Fibroblast of skin of right biceps (primary cell): ENCODE measurements at regions not wholly inside any gene's neighbourhood (a gene's known extent, or its start where the extent isn't known, plus 50 kb on each side); places are given as distances from the start of the nearest gene placed in this dataset.
"Not testable (repeated sequence)": the region's sequence is repeated elsewhere in the genome, so short reads cannot be mapped to it uniquely, and the experiment has no call there.

Experiments
- DNase-seq: peaks from one replicate; pipeline ENCODE4 v3.0.0-alpha.2; 2013

DNA sequence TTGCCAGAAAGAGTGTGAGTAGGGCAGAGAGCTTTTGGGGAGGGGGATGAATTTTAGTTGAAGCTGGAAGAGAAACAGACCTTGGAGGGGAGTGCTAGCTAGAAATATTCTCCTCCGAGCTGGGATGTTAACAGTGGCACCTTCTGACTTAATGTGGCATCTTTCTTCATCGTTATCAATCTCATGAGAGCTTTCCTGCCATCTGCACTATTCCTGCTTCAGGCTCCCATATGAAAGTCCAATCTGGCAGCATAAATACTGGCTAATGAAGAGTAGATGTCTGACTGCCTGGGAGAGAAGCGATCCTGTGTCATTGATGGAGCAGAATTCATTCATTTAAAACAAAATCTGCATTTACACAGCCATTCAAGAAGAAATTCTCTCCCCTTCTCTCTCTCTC lies 284.5 kb downstream of the TMEM38B start:
- no peak for DNase-seq

DNA sequence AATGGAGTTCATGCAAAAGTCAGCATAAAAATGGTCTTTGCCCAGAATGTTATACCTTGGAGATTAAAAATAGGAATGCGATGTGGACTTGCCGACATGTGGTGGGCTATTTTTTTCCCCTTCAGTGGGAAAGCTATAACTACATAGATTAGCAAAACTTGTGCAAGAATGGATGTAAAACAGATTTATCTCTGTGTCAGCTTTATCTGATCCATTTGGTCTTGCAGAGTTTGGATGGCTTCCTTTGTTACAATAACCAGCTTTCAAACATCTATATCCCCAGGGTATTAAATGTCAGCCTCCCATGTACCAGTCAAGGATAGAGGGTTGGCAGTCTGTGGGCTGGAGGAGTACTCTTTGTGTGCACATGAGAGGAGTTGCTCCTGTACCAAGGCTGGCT lies 284.9 kb downstream of the TMEM38B start:
- no peak for DNase-seq

DNA sequence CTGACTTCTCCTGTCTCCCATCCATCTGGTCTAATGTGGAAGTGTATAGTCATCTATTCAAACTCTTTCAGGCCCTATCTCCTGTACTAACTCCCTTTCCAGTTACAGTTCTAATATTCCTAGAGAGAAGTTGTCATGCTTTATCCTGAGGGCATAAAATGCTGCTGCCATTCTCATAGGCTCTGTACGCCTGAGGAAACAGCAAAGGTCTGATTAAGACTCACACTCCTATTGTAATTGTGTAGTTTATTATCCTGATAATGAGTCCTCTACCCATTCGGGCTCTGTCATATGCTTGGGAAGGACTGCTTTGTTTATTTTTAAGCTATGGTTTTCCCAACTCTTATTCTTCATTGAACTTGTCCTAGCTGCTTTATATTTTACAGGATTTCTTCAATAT lies 290.4 kb downstream of the TMEM38B start:
- no peak for DNase-seq

GRCh38 chr9:105993116-105993854 lies 298.9 kb downstream of the TMEM38B start:
- DNase-seq = no peak

DNA sequence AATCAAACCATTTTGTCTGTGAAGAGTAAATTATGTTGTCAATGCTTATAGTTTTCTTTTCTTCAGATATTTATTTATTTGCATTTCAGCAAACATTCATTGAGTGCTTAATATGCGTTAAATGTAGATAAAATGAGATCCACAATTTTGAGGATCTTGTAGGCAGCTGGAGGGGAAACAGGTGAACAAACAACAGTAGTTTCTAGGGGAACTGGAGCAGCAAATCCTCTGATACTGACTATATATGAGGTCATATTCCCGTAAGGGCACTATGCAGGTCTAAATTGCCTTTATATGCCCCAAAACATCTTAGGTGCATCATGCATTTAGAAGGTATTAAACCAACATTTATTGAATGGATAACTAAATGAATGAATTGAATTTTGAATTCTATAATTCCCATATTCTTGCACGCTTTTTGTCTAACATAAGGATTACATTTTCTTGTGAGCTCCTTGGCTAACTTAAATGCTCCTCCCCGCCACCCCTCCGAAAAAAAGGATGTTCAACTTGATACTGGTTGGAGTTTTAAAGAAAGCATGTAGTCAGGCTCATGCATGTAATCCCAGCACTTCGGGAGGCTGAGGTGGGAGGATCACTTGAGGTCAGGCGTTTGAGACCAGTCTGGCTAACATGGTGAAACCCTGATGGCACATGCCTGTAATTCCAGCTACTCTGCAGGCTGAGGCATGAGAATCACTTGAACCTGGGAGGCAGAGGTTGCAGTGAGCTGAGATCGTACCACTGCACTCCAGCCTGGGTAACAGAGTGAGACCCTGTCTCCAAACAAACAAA lies 299.8 kb downstream of the TMEM38B start:
- DNase-seq = no peak

DNA sequence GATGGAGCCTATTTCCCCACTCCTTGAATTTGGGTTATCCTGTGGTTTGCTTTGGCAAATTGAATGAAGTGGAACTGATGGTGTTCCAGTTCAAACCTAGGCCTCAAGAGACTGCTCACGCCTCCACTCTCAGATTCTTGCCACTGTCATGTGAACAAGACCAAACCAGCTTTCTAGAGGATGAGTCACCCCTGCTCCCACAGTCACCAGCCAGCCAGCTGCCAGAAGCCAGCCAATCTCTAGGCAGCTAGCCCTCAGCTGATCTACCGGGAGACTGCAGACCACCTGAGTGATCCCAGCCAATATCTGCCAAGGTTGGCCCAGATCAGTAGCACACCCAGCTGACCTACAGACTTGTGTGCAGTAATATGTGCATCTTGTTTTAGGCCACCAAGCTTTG lies 300.6 kb downstream of the TMEM38B start:
- peak; percentile 37 for DNase-seq

GRCh38 chr9:106017198-106017740 lies 322.9 kb downstream of the TMEM38B start:
- DNase-seq = no peak

- DNase-seq = no peak
Observed at GRCh38 chr9:106019039-106019680, 324.8 kb downstream of the TMEM38B start.

DNA sequence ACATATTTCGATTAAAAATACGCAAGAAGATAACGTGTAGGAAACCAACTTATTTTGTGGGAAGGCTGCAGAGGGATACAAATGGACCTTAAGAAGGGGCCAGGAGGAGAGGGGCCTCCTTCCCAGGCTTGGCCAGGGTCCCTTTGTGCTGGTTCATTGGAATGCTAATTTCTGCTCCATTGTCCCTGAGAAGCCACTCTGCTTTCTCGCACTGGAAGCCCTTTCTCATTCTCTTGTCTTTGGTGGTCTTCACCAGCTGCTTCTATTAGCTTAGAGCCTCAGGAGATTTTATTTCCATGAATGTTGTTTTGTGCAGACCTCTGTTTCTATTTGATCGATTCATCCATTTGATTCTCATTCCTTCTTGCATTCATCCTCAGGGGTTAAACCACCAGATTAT lies 325.4 kb downstream of the TMEM38B start:
- no peak for DNase-seq

GRCh38 chr9:106020186-106020585 lies 325.8 kb downstream of the TMEM38B start:
- no peak for DNase-seq

DNA sequence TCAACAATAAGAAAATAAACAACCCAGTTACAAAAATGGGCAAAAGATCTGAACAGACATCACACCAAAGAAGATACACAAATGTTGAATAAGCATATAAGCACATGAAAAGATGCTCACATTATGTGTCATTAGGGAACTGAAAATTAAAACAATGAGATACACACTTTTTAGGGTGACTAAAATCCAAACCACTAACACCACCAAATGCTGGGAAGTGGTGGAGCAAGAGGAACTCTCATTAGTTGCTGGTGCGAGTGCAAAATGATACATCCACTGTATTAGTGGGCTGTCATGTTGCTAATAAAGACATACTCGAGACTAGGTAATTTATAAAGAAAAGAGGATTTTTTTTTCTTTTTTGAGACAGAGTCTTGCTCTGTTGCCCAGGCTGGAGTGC lies 329.1 kb downstream of the TMEM38B start:
- no peak for DNase-seq

DNA sequence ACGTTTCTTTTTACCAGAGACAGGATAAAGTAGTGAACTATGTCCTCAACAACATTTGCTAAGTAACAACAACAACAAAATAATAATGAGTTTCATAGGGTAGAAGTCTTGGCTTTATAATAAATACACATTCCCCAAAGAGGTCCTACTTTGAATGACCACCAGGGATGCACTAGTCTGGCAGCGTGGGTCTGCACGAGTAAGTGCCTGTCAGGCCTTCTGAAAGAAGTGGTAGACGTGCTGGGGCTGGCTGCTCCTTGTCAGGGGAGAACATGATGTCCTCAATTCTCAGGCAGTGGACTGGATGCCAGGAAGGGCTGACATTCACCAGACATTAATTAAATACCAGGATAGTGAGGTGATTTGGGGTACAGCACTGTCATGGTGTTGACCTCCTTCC lies 331.1 kb downstream of the TMEM38B start:
- DNase-seq = no peak

- not testable (repeated sequence) for DNase-seq
Observed at GRCh38 chr9:106030146-106030545, 335.8 kb downstream of the TMEM38B start.

DNA sequence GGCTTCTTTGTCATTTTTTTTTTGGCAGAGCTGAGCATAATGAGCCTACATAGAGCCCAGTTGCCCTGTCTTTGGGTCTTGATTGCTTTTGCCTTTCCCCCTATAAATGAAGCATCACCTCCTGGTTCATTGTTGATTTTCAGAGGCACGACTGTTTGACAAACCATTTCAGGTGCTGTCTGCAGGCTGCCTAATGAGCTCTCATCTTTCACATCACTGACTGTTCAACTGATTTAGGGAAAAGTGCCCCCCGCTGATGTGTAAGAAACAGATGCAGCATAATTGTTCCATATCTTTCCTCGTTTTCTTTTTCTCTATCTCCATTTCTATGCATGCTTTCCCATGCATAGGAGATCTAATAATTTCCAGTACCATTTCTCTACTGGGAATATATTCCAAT lies 338.6 kb downstream of the TMEM38B start:
- no peak for DNase-seq

GRCh38 chr9:106035806-106036205 lies 341.5 kb downstream of the TMEM38B start:
- no peak for DNase-seq

GRCh38 chr9:106038266-106039001 lies 344.1 kb downstream of the TMEM38B start:
- no peak for DNase-seq

GRCh38 chr9:106039151-106039935 lies 345.0 kb downstream of the TMEM38B start:
- DNase-seq = no peak

DNA sequence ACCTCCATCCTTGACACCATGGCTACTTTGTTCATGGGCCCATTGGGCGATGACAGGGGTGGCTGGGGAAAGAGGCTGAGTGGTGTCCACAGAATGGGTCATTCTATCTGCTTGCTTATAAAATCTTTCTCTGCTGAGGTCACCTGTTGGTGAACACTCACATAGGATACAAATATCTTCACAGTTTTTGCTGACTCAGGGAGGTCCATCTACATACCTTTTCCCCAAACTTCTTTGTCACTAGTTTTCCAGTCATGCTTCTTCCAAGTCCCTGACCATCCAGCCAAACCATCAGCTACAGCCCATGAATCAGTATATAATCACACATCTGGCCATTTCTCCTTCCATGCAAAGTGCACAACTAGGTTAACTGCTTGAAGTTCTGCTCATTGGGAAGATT lies 347.6 kb downstream of the TMEM38B start:
- DNase-seq = not testable (repeated sequence)

- no peak for DNase-seq
Observed at GRCh38 chr9:106051545-106051944, 357.2 kb downstream of the TMEM38B start.

DNA sequence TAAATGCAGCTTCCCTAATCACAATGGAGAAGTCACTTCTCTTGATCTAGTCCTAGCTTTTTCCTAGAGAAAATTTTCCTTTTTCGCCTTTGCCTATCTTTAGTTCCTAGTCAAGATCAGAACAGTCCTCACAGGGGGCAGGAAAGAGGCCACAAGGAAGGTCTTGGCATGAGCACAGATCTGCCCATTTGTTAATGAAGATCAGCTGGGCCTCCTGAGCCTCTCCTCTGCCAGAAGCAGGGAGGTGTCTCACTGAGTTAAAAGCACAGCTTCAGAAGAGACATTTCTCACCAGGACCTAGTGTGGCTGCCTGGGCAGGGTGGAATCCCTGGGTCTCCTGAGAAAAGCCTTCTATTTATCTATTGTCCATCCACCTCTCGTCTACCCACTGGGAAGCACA lies 357.8 kb downstream of the TMEM38B start:
- DNase-seq = no peak

GRCh38 chr9:106052735-106053134 lies 358.4 kb downstream of the TMEM38B start:
- no peak for DNase-seq

DNA sequence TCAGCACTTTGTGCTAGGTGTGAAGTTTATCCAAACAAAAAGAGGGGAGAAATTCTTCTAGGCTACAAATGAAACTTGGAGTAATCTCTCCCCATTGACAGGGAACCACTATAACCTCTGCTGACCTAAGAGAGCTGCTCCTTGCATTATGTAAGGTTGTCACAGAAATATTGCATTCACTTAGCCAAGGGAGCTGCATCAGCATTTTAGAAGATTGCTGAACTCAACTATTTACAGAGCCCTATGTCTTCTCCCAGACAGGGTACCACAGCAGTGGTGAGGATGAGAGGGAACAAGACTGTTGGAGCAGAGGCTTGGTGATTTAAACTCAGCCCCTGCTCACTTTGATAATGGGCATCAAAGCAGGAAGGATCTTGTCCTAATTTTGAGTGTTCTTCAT lies 362.0 kb downstream of the TMEM38B start:
- no peak for DNase-seq
